Breast epithelium (tissue), 3 donors: ENCODE measurements at regions not wholly inside any gene's neighbourhood (a gene's known extent, or its start where the extent isn't known, plus 50 kb on each side); places are given as distances from the start of the nearest gene placed in this dataset.

Experiments used
- CTCF ChIP-seq, 3 donors: fragments of 450-650 bp; IDR thresholded peaks; one replicate each; pipeline ENCODE4 v1.5.1; 2016 to 2017; ENCODE audit warnings: antibody characterized with exemption in 3 of 3, mild to moderate bottlenecking in 3 of 3, moderate library complexity in 3 of 3
- POLR2A ChIP-seq: fragments of 450-650 bp; IDR thresholded peaks from one replicate; pipeline ENCODE4 v1.6.1; 2016; ENCODE audit warnings: antibody characterized with exemption, mild to moderate bottlenecking, moderate library complexity
- POLR2AphosphoS5 ChIP-seq, 3 donors: sonication (generic); formaldehyde crosslinking; IDR thresholded peaks; one replicate each; pipeline ENCODE4 v1.6.1; 2017; ENCODE audit warnings: antibody characterized with exemption in 3 of 3

DNA sequence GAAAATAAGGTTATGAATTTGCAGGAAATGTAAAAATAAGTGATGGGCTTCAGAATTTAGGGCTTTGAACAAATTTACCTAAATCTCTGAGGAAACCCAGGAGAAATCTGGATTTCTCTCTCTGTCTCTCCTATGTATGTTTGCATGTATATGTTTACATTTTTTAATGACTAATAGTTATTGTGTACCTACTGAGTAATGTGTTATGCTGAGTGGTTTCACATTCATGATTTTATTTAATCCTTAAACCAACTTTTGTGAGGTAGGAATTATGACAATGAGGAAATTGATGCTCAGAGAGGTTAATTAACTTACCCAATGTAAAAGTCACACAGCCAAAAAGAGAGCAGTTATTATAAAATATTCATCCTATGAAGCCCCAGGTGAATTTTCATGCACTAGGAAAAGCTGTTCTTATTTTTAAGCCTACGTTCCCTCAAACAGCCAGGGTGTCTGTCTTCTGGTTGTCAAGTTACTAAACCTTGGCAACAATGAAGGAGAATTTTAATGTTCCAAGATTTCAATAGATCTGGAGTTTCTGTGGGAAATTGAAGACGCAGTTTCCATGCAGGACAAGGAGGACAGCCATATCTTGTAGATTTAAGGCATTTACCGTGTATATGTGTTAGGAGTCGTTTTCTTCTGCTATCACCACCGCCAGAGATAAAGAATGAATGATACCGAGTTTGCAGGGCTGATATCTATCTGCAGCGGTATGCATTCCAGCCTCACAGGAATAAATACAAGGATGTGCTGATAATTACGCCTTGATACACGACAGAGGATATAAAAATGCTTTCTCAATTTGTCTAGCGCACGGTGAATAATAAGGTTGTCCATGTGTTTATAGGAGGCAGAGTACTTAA lies 484.8 kb downstream of the ZSWIM6 start:
- no peak for TF ChIP-seq CTCF (IDR thresholded peaks at IDR 0.05)
- TF ChIP-seq POLR2A: no peak
- TF ChIP-seq POLR2AphosphoS5 (IDR thresholded peaks at IDR 0.05): no peak
